BE2C (cell line): ENCODE measurements at regions not wholly inside any gene's neighbourhood (a gene's known extent, or its start where the extent isn't known, plus 50 kb on each side); places are given as distances from the start of the nearest gene placed in this dataset.

Source experiments
- DNase-seq: peaks from one replicate; pipeline ENCODE4 v3.0.0-alpha.2; 2020
- H3K27me3 ChIP-seq: fragments of 250-450 bp; sonication (Bioruptor Pico); 2 replicates; pipeline ENCODE4 v1.5.1; 2020; ENCODE audit warnings: mild to moderate bottlenecking
- H3K36me3 ChIP-seq: fragments of 250-450 bp; sonication (Bioruptor Pico); 2 replicates; pipeline ENCODE4 v1.5.1; 2020; ENCODE audit warnings: mild to moderate bottlenecking
- H3K4me1 ChIP-seq: fragments of 250-450 bp; sonication (Bioruptor Pico); 2 replicates; pipeline ENCODE4 v1.5.1; 2020
- H3K4me3 ChIP-seq: 2 replicates; pipeline ENCODE4 v1.5.1; 2011; ENCODE audit warnings: low read depth, low read length
- H3K9me3 ChIP-seq: fragments of 250-450 bp; sonication (Bioruptor Pico); 2 replicates; pipeline ENCODE4 v1.5.1; 2020
- TF ChIP-seq, protein P1 (sequence below): IDR thresholded peaks from 2 replicates; pipeline ENCODE4 v1.5.1; 2012; ENCODE audit warnings: mild to moderate bottlenecking, low read depth, low read length

DNA sequence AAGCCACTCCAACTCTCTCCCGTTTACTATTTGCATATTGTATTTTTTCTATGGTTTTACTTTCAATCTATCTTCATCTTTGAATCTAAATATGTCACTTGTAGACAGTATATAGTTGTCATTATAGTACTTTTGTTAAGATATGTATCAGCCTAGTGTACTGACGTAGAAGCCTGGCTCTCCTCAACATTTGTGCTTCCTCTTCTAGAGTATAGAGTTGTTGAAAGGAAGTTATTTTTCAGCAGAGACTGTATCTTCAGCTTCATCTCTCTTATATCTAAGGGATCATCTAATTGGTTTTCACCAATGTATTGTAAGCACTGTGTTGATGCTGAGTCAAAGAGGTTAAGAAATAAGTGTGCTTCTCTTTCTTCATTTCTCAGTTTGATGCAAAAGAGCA lies 192.8 kb downstream of the LMO4 start:
- Histone ChIP-seq H3K36me3 (no peaks in the 10 kb centered on the region), H3K4me3 (no peak overlapping the region), H3K4me1 (no peaks in the 10 kb centered on the region), H3K9me3 (no peaks in the 10 kb centered on the region), H3K27me3 (no peaks in the 10 kb centered on the region)
- DNase-seq, result no peak
- TF ChIP-seq, protein P1, sequence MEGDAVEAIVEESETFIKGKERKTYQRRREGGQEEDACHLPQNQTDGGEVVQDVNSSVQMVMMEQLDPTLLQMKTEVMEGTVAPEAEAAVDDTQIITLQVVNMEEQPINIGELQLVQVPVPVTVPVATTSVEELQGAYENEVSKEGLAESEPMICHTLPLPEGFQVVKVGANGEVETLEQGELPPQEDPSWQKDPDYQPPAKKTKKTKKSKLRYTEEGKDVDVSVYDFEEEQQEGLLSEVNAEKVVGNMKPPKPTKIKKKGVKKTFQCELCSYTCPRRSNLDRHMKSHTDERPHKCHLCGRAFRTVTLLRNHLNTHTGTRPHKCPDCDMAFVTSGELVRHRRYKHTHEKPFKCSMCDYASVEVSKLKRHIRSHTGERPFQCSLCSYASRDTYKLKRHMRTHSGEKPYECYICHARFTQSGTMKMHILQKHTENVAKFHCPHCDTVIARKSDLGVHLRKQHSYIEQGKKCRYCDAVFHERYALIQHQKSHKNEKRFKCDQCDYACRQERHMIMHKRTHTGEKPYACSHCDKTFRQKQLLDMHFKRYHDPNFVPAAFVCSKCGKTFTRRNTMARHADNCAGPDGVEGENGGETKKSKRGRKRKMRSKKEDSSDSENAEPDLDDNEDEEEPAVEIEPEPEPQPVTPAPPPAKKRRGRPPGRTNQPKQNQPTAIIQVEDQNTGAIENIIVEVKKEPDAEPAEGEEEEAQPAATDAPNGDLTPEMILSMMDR, result no peak

DNA sequence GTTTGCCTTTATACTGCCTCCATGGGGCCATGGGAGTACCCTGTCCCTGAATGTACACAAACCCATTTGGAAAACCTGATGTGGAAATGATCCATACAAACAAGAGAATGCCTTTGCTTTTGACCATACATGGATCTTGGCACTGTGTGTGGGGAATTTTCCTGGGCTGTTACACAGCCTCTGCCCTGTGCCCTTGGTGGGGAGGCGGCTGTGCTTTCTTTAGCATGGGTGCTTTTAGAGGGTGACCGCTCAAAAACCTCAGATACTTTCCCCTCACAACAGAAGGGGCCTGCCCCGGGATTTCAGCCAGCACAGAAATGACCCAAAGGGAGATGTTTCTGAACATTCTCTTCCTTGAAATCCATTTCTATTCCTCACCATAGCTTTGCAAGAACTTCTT lies 194.8 kb downstream of the LMO4 start:
- no peaks in the 10 kb centered on the region for H3K4me1 ChIP-seq
- no peaks in the 10 kb centered on the region for H3K9me3 ChIP-seq
- no peaks in the 10 kb centered on the region for H3K27me3 ChIP-seq
- no peak overlapping the region for H3K4me3 ChIP-seq
- TF ChIP-seq, protein P1, result no peak
- no peaks in the 10 kb centered on the region for H3K36me3 ChIP-seq
- DNase-seq, result no peak

DNA sequence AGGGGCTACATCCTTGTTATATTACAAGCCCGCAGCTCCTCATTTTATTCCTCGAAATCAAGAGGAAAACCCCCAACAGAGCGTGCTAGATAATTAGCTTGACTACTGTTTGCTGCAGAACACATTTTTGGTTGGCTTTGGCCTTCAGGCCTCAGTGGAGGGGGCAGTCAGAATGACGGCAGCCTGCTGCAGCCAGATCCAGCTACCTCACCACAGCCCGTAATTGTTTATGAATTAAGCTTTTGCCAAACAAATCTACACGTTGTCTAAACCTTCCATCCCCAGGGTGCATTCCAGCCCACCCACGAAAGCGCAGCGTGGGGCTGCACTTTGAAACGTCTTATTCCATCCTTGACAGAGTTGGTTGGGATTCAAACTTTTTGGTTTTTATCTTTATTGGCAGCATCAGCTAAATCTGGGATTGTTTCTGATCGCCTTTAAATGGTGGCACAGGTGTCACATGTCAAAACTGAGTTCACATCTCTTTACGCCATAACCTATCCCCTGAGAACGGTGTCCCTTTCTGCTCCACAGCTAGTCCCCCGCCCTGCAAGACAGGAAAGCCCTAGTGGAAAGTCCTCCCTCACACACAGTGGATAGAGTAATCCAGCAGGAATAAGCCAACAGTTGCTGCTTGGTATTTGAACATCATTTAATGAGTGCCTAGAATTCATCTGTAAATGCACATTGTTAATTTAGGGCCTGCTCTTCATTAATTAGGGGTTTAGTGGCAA lies 195.5 kb downstream of the LMO4 start:
- no peak for DNase-seq
- H3K9me3 ChIP-seq, result no peaks in the 10 kb centered on the region
- H3K4me3 ChIP-seq, result no peak overlapping the region
- no peaks in the 10 kb centered on the region for H3K27me3 ChIP-seq
- H3K36me3 ChIP-seq, result no peaks in the 10 kb centered on the region
- H3K4me1 ChIP-seq, result no peaks in the 10 kb centered on the region
- TF ChIP-seq, protein P1, result no peak

DNA sequence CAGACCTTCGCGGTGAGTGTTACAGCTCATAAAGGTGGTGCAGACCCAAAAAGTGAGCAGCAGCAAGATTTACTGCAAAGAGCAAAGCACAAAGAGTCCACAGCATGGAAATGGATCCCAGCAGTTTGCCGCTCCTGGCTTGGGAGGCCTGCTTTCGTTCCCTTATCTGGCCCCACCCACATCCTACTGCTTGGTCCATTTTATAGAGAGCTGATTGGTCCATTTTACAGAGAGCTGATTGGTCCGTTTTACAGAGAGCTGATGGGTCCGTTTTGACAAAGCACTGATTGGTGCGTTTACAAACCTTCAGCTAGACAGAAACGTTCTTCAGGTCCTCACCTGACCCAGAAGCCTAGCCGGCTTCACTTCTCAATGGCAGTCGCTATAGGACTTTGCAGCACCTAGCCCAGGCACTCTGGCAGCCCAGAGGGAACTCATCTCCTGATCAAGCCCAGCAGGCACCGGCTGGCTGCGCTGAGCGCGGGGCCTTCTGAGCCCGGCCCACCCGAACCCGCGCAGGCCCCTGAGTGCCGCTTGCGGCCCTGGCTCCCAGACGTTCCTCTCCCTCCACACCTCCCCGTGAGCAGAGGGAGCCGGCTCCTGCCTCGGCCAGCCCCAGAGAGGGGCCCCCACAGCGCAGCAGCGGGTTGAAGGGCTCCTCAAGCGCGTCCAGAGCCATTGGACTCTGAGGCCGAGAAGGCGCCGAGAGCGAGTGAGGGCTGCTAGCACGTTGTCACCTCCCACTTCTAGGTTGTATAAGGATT lies 200.3 kb downstream of the LMO4 start:
- no peak for DNase-seq
- no peaks in the 10 kb centered on the region for H3K27me3 ChIP-seq
- H3K4me3 ChIP-seq, result no peak overlapping the region
- TF ChIP-seq, protein P1, result no peak
- H3K9me3 ChIP-seq, result no peaks in the 10 kb centered on the region
- no peaks in the 10 kb centered on the region for H3K36me3 ChIP-seq
- no peaks in the 10 kb centered on the region for H3K4me1 ChIP-seq

DNA sequence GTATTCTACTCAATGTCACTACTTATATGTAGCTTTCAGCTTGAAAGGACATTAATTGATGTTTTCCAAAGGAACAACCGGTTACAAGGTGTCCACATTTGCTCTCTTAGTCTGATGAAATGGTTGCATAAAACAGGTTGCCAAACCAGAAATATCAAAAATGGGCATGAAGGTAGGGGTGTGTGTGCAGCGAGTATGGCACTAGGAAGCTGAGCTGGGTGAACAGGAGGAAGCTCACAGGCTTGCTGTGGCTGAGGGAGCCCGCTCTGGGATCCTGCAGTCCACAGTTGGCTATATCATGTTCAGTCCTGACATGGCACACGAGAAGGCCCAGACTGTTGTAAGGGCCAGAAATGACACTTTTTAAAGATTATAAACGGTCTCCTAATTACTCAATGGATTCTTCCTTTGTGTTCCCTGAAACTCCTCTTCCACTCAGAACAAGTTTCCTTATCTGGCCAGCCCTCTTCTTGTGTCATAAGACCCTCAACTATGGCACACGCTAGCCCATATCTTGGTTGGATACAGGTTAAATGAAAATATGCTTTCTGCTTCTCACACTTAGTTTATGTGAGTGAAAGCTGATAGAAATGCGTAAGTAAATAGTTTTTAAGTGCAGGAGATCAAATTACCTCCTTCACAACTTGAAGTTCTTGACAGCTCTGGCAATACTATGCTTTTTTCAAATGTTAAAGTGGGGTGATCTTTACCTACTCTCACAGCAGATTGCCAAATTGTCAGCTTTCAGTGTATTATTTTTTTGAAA lies 201.5 kb downstream of the LMO4 start:
- TF ChIP-seq, protein P1, result no peak
- no peak overlapping the region for H3K4me3 ChIP-seq
- H3K4me1 ChIP-seq, result no peaks in the 10 kb centered on the region
- H3K36me3 ChIP-seq, result no peaks in the 10 kb centered on the region
- DNase-seq, result no peak
- H3K27me3 ChIP-seq, result no peaks in the 10 kb centered on the region
- no peaks in the 10 kb centered on the region for H3K9me3 ChIP-seq
